MCF 10A (cell line): ENCODE measurements at regions not wholly inside any gene's neighbourhood (a gene's known extent, or its start where the extent isn't known, plus 50 kb on each side); places are given as distances from the start of the nearest gene placed in this dataset.

Experiments
- BruUV-seq: library from RNA; stranded (reverse); fragments of 400-500 nt; replicated peaks from 2 replicates; lab custom pipeline; 2021; lab: Mats Ljungman, UMichigan
- CTCF ChIA-PET: fragments of 300-600 bp; sonication (Branson Sonifier 250); formaldehyde crosslinking; extraction: SDS; loops from one replicate; lab custom pipeline; 2021; ENCODE audit warnings: antibody characterized with exemption, inconsistent platforms; lab: Yijun Ruan, JAX
- POLR2A ChIA-PET: fragments of 300-600, 350-650 bp; sonication (Branson Sonifier 250); formaldehyde crosslinking; extraction: SDS; loops from one replicate; lab custom pipeline; 2020; ENCODE audit warnings: antibody characterized with exemption, inconsistent platforms; lab: Yijun Ruan, JAX
- DNase-seq: peaks from one replicate; pipeline ENCODE4 v3.0.0-alpha.2; 2018; ENCODE audit not compliant: unreplicated experiment
- H3K27ac Mint-ChIP-seq: one replicate; pipeline ENCODE4 v1.8.0; 2022; ENCODE audit warnings: mild to moderate bottlenecking, low read depth, mixed read lengths; ENCODE audit not compliant: unreplicated experiment
- H3K27me3 Mint-ChIP-seq: one replicate; pipeline ENCODE4 v1.8.0; 2022; ENCODE audit warnings: mixed read lengths; ENCODE audit not compliant: insufficient read depth, unreplicated experiment
- H3K36me3 Mint-ChIP-seq: one replicate; pipeline ENCODE4 v1.8.0; 2022; ENCODE audit warnings: mild to moderate bottlenecking, moderate library complexity, mixed read lengths; ENCODE audit not compliant: insufficient read depth, unreplicated experiment
- H3K4me1 Mint-ChIP-seq: one replicate; pipeline ENCODE4 v1.8.0; 2022; ENCODE audit warnings: mixed read lengths; ENCODE audit not compliant: insufficient read depth, unreplicated experiment
- H3K4me3 Mint-ChIP-seq: one replicate; pipeline ENCODE4 v1.8.0; 2022; ENCODE audit warnings: mild to moderate bottlenecking, moderate library complexity, mixed read lengths; ENCODE audit not compliant: unreplicated experiment
- H3K9me3 Mint-ChIP-seq: one replicate; pipeline ENCODE4 v1.8.0; 2022; ENCODE audit warnings: mixed read lengths; ENCODE audit not compliant: unreplicated experiment
- intact Hi-C: fragments of 100-400 bp; cut with micrococcal nuclease; formaldehyde crosslinking; loops from 2 replicates; pipeline ENCODE4 v1.14.1; 2022
- TF ChIP-seq, protein P1 (sequence below): fragments of 200-600 bp; IDR thresholded peaks from one replicate; pipeline ENCODE4 v1.8.0; 2022; ENCODE audit warnings: antibody characterized with exemption, mild to moderate bottlenecking; ENCODE audit not compliant: unreplicated experiment

DNA sequence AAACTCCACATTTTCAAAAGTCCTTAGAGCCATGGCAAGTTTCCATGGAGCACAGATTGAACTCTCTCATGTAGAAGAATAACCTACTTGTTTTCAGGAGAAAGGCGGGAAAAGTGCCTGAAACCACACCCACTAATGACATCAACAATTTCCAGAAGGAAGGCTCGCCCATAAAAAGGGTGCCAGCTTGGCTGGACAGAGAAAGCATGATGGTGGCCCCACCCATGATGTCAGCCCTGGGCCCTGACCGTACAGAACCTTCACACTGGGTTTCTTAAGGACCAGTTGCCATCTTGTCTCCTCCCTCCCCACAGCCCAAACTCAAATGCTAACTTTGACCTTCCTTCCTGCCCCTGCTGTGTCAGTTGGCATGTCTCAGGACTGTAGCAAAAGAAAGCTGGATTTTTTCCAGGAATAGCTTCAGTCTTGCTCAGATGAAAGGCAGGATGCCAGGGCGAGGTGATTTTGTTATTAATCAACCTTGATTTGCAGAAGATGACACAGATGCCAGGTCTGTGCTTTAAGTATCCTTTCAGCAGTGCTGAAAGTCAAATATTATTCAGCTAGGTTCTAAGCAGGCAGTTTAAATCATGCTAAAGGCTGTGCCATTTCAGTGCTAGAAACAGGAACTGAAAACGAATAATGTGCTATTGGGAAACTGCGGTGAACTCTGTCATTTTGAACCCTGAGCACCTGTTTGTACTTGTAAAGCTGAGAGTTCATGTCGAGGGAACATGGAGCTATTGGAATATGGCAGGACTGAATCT is 89.5 kb upstream of the RFC3 start:
- no peak overlapping the region for H3K4me3 Mint-ChIP-seq
- H3K36me3 Mint-ChIP-seq: no peaks in the 10 kb centered on the region
- DNase-seq: no peak
- no TSS peak for BruUV-seq
- no peaks in the 10 kb centered on the region for H3K27me3 Mint-ChIP-seq
- no peaks in the 10 kb centered on the region for H3K9me3 Mint-ChIP-seq
- ChIA-PET POLR2A (interaction anchor here (0.6 to 1.0 kb wide), 2 partner anchors 185 to 269 kb away, joined by 3 read pairs; no protein-coding TSS in a partner anchor), CTCF (interaction anchor here (0.6 to 2.1 kb wide), 5 partner anchors 13 to 1195 kb away, joined by 3 to 6 read pairs (median 3); no protein-coding TSS in a partner anchor)
- no peak overlapping the region for H3K27ac Mint-ChIP-seq
- intact Hi-C loops: loop anchor here (10.0 kb wide), 4 partner anchors 94 to 1426 kb away; no protein-coding TSS in a partner anchor
- H3K4me1 Mint-ChIP-seq: peaks cover 5% of the 10 kb centered on the region
- TF ChIP-seq, protein P1, sequence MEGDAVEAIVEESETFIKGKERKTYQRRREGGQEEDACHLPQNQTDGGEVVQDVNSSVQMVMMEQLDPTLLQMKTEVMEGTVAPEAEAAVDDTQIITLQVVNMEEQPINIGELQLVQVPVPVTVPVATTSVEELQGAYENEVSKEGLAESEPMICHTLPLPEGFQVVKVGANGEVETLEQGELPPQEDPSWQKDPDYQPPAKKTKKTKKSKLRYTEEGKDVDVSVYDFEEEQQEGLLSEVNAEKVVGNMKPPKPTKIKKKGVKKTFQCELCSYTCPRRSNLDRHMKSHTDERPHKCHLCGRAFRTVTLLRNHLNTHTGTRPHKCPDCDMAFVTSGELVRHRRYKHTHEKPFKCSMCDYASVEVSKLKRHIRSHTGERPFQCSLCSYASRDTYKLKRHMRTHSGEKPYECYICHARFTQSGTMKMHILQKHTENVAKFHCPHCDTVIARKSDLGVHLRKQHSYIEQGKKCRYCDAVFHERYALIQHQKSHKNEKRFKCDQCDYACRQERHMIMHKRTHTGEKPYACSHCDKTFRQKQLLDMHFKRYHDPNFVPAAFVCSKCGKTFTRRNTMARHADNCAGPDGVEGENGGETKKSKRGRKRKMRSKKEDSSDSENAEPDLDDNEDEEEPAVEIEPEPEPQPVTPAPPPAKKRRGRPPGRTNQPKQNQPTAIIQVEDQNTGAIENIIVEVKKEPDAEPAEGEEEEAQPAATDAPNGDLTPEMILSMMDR: no peak

DNA sequence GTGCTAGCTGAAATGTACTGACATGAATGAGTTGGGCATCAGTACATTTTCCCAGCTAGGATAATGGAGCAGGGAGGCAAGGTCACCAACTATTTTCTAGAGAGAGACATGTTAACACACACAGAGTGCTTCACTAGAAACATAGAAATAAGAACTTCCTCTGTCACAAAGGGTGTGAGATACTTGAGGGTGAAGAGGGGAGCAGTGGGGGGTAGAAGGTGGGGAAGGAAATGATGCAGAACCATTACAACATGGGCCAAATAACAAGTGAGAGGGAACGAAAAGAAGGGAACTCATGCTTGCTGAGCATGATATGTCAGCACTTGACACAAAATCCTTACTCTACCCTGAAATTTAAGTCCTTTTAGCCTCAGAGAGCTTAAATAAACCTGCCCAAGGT is 87.8 kb upstream of the RFC3 start:
- no peaks in the 10 kb centered on the region for H3K4me1 Mint-ChIP-seq
- H3K27ac Mint-ChIP-seq: no peak overlapping the region
- no peaks in the 10 kb centered on the region for H3K9me3 Mint-ChIP-seq
- BruUV-seq: no TSS peak
- no peak overlapping the region for H3K4me3 Mint-ChIP-seq
- intact Hi-C loops: no loop called here
- no peaks in the 10 kb centered on the region for H3K27me3 Mint-ChIP-seq
- DNase-seq: no peak
- TF ChIP-seq, protein P1: no peak
- no peaks in the 10 kb centered on the region for H3K36me3 Mint-ChIP-seq
- POLR2A ChIA-PET: interaction anchor here (0.9 kb wide), 1 partner anchor 445 kb away, joined by 3 read pairs; the partner anchor contains the start of gene STARD13
- CTCF ChIA-PET: interaction anchor here (0.5 to 1.1 kb wide), 3 partner anchors 96 to 1080 kb away, joined by 3 read pairs; no protein-coding TSS in a partner anchor

DNA sequence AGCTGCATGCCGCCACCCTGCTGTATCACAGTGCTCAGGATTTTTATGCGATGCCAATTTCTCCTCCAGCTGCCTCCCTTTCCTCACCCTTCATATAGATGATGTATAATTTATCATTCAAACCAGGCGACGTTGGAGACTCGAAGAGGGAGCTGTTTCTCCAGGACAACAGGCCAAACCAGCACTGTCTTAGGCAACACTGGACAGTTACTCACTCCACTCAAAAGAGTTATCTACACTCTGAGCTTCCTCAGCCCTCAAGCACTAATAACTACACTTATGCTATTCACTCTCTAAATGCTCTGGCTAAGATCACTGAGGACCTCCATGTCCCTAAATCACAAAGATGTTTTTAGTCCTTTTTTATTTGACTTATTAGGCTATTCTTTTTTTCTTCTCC is 87.3 kb upstream of the RFC3 start:
- H3K27ac Mint-ChIP-seq: no peak overlapping the region
- H3K4me1 Mint-ChIP-seq: no peaks in the 10 kb centered on the region
- no peak overlapping the region for H3K4me3 Mint-ChIP-seq
- DNase-seq: no peak
- no peaks in the 10 kb centered on the region for H3K36me3 Mint-ChIP-seq
- POLR2A ChIA-PET: no interaction called here
- no peaks in the 10 kb centered on the region for H3K9me3 Mint-ChIP-seq
- intact Hi-C loops: no loop called here
- CTCF ChIA-PET: interaction anchor here (0.5 to 0.6 kb wide), 4 partner anchors 13 to 1150 kb away, joined by 3 to 4 read pairs (median 3); no protein-coding TSS in a partner anchor
- no peaks in the 10 kb centered on the region for H3K27me3 Mint-ChIP-seq
- TF ChIP-seq, protein P1: no peak
- no TSS peak for BruUV-seq

DNA sequence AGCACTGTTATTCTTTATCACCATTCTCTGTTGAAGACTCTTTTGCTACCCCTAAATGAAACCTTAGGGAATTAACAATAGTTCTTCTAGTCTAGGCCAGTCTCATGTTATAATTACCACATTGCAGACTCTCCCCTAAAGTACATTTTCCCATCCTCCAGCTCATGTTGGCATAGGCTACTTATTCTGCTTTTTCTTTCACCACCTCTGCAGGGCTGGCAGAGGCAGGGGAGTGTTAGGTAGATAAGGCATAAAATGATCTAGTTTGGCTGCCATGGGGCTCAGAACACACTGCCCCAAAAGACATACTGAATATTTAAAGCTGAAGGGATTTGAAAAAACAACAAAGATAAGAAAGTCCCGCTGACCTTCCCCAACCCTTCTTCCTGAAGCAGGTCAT is 82.7 kb upstream of the RFC3 start:
- intact Hi-C loops: no loop called here
- H3K36me3 Mint-ChIP-seq: no peaks in the 10 kb centered on the region
- TF ChIP-seq, protein P1: no peak
- peaks cover 8% of the 10 kb centered on the region for H3K4me1 Mint-ChIP-seq
- H3K9me3 Mint-ChIP-seq: no peaks in the 10 kb centered on the region
- BruUV-seq: no TSS peak
- no peak overlapping the region for H3K27ac Mint-ChIP-seq
- H3K4me3 Mint-ChIP-seq: no peak overlapping the region
- no peak for DNase-seq
- ChIA-PET CTCF (interaction anchor here (0.6 kb wide), 1 partner anchor 1715 kb away, joined by 3 read pairs; no protein-coding TSS in a partner anchor), POLR2A (interaction anchor here (0.6 kb wide), 1 partner anchor 55 kb away, joined by 3 read pairs; no protein-coding TSS in a partner anchor)
- H3K27me3 Mint-ChIP-seq: no peaks in the 10 kb centered on the region
